Stimulated activated CD4-positive, alpha-beta T cell treated with anti-CD3 and anti-CD28 coated beads, Interleukin-2, amount 100 ng/mL, for 48 hours (primary cell): ENCODE measurements at regions not wholly inside any gene's neighbourhood (a gene's known extent, or its start where the extent isn't known, plus 50 kb on each side); places are given as distances from the start of the nearest gene placed in this dataset.

Experiments
- DNase-seq, 2 donors: peaks; one replicate each; pipeline ENCODE4 v3.0.0-alpha.2; 2020

DNA sequence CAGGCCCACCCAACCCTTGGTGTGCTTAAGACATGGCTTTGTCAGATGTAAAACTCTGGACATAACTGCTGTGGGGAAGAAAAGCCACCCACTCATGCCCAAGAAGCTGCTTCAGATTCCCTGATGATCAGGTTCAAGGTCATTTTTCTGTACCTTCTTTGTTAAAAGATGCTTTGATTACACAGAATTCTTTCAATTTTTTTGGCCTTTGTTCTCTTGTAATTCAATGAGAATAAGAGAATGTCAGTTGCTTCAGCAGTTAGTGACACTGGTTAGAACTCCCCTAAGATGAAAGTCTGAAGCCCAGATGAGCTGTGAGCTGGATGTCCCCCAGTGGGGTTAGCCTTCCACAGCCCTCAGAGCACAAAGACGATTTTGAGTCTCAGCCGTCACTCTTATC lies 152.7 kb downstream of the CHRM3 start:
- no peak for DNase-seq

- no peak for DNase-seq
These were observed 153.4 kb downstream of the CHRM3 start for GRCh38 chr1:239539812-239540211.

- DNase-seq: no peak
These were observed 157.5 kb downstream of the CHRM3 start for GRCh38 chr1:239543873-239544272.

DNA sequence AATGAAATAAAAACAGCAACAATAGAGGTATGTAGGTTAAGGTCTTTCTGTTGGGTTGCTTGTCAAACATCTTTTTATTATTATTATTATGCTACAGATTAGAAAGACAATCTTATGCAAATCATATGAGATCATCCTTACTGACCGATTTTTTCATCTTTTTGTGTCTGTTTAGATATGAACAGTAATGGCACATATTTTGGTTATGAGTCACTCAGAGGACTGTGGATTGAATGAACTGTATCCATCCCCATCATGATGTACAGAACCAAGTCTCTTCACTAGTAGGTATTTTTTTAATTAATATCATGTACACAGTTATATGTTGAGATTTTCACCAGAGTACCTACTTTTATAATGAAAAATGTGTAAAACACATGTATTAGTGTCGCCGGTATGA lies 159.1 kb downstream of the CHRM3 start:
- no peak for DNase-seq

- no peak for DNase-seq
These were observed 161.6 kb downstream of the CHRM3 start for GRCh38 chr1:239547987-239548386.

- no peak for DNase-seq
These were observed 163.8 kb downstream of the CHRM3 start for GRCh38 chr1:239550178-239550577.

- no peak for DNase-seq
These were observed 169.0 kb downstream of the CHRM3 start for GRCh38 chr1:239555350-239555749.

GRCh38 chr1:239558559-239558958 lies 172.2 kb downstream of the CHRM3 start:
- no peak for DNase-seq

- no peak for DNase-seq
These were observed 172.6 kb downstream of the CHRM3 start for GRCh38 chr1:239558991-239559390.

GRCh38 chr1:239560921-239561320 lies 174.6 kb downstream of the CHRM3 start:
- no peak for DNase-seq

DNA sequence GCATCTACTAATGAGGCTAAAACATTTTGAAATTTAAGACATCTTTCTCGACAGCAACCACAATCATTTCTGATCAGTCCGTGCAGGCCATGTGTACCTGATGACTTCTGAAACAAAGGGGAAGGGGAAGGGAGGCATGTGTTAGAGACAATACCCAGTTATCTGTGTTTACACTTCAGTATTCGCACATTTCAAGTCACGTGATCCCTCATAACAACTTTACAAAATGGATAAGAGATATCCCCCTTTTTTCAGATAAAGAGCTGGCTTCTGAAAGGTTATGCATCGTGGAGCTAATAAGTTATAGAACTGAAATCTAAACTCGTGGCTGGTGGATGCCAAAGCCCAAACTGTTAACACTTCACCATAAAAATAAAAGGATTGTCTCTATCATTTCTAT lies 175.7 kb downstream of the CHRM3 start:
- DNase-seq: no peak

DNA sequence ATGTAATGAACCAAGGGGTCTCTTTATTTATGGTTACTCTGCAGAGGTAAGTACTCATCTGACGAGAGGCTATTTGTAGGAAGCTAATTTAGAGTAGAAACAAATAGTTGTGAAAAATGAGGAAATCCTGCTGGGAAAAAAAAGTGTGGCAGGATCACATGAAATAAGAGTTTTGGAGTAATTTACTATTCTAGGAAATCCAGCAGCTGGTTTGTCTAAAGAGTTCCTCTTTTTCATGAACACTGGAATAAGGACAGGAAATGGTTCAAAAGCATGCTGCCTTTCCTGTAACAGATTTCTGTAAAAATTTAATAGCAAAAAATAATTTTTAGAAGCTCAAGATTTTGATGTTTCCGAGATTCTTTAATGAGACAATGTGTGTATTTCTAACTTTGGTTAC lies 177.3 kb downstream of the CHRM3 start:
- no peak for DNase-seq

GRCh38 chr1:239566074-239566473 lies 179.7 kb downstream of the CHRM3 start:
- DNase-seq: no peak

- no peak for DNase-seq
These were observed 184.5 kb downstream of the CHRM3 start for GRCh38 chr1:239570878-239571277.

DNA sequence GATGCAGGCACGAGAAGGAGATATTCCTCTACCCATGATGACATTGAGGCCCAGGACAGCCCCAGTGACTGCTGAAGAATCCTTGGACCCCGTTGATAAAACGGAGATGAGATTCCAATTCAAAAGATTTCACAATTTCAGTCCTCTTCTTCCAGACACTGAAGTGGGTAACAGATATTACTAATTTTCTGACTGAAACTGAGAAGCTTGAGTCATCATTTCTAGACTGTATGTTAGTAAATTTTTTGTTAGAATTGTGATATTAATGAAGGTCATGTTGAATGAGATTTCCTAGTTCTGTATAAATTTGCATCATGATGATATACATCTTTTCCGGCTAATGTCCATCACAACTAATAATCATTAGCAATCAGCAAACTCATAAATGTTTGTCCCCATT lies 185.8 kb downstream of the CHRM3 start:
- DNase-seq: no peak

GRCh38 chr1:239574112-239574511 lies 187.7 kb downstream of the CHRM3 start:
- no peak for DNase-seq

- DNase-seq: no peak
These were observed 188.7 kb downstream of the CHRM3 start for GRCh38 chr1:239575113-239575512.

- DNase-seq: no peak
These were observed 197.2 kb downstream of the CHRM3 start for GRCh38 chr1:239583536-239583935.

- DNase-seq: no peak
These were observed 199.8 kb downstream of the CHRM3 start for GRCh38 chr1:239586128-239586527.

- peak in 1 of 2 donors; percentile 0 for DNase-seq
These were observed 200.7 kb downstream of the CHRM3 start for GRCh38 chr1:239587066-239587465.

- DNase-seq: no peak
These were observed 201.4 kb downstream of the CHRM3 start for GRCh38 chr1:239587574-239588369.

GRCh38 chr1:239590556-239590955 lies 204.2 kb downstream of the CHRM3 start:
- no peak for DNase-seq

DNA sequence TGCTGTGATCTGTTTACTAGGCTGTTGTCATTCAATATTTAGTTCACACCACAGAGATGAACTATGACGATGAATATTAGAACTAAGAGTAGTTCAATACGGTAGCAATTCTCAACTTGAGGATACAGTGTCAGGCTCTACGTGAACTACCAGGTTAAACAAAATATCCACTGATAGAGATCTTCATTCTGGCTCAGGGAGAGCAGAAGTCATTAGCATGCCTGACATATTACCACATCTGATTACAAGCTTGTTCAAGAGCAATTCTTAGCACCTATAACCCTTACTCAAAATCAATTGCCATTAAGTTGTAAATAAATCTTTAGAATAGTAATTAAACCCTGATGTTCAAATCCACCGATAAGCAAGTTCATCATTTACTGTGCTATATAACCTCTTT lies 207.2 kb downstream of the CHRM3 start:
- no peak for DNase-seq

DNA sequence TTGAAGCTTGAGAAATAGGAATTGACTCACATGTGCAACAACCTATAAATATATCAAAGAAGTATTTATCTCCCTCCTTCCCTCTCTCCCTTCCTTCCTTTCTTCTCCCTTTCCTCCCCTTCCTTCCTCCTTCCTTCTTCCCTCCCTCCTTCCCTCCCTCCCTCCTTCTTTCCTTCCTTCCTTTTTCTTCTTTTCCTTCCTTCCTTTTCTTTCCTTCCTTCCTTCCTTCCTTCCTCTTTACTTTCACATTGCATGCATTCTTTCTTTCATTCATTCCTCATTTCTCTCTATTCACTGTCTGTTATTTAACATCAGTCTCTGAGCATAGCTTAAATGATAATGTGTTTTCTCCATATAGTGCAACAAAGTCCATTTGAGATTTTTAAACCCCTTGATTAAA lies 214.2 kb downstream of the CHRM3 start:
- DNase-seq: no peak

DNA sequence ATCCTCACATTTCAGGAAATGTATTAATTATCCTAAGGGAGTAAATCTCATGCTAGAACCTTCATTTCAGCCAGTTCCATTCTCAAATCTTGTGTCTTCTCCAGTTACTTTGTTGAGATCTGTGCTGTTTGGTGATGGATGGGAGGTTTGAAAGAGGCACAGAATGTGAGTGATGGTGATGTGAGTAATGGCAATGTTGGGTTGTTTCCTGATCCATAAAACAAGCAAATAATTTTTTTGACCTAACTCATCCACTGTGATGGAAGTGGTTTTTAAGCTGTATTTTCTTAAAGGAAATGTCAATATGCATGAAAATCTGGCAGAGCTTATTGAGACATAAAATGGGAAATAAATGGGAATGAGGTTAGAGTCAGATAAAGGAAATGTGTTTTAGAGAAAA lies 214.7 kb downstream of the CHRM3 start:
- no peak for DNase-seq
